ENCODE measurements at regions not wholly inside any gene's neighbourhood (a gene's known extent, or its start where the extent isn't known, plus 50 kb on each side); places are given as distances from the start of the nearest gene placed in this dataset.

DNA sequence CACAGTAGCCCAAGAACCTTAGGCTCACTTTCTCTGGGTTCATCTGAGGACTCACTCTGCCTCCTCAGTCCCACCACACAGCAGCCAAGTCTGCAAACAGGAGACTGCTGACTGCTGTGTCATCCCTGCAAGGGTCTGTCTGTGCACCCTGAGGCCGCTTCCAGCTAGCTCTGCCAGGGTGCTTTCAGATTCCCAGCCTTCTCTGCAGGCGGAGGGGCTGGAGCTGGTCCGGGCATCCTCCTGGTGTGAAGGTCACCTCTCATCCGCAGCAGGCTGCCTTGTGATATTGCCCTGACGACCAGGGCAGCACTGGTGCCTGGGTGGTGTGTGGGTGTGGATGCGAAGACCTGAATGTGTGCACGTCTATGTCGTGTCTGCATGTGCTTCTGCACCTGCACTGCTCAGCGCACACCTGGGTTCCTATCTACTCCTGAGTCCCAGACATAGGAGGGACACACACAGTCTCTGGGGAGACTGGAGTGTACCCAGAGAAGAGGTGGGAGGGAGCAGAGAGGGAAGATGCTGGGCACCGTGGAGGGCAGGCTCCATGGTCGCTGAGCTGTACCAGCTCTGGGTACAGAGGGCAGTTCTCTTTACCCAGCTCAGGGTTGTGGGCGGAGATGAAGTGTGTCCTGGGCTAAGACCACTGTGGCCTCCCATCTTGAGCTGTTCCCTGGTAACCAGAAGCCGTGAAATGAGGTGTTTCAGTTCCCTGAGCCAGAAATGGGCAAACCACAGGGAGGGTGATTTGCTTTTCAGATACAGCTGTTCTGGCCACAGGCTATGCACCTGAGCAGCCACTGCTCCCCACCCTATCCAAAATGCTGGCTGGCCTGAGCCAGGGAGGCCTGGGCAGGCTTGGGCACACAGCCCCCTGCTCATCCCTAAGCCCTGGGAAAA lies 160.9 kb upstream of the CSF3R start:
- no peak for DNase-seq

DNA sequence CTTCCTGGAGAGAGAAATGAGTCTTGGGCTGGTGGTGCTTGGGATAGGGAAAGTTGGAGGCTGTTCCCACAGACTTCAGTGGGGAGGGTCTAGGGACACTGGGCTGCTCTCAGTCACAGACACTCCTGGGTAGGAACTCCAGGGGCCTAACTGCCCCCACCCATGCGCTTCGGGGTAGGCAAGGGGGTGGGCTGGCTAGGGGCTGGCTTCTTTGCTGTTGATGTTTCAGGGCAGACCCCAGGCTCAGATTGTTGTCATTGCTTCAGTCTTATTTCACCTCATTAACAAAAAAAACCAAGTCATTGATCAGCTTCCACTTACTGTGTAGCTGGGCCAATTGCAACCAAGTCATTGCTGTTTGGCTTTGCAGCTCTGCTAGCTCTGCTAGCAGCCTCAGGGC lies 160.1 kb upstream of the CSF3R start:
- DNase-seq: no peak

DNA sequence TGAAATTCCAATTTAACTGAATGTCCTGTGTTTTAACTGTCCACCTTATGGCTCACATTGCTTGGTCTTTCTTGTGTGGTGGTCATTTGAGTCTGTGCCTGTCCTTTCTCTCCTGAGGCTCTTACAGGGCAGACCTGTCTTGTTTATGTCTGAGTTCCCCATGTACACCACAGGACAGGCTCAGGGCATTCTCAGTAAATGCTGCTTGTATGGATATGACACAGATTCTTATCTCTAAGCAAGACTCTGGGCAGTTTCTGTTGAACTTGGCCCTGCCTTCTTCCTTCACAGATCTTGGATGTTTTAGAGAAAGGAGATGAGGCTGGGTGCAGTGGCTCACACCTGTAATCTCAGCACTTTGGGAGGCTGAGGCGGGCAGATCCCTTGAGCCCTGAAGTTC lies 159.1 kb upstream of the CSF3R start:
- no peak for DNase-seq

DNA sequence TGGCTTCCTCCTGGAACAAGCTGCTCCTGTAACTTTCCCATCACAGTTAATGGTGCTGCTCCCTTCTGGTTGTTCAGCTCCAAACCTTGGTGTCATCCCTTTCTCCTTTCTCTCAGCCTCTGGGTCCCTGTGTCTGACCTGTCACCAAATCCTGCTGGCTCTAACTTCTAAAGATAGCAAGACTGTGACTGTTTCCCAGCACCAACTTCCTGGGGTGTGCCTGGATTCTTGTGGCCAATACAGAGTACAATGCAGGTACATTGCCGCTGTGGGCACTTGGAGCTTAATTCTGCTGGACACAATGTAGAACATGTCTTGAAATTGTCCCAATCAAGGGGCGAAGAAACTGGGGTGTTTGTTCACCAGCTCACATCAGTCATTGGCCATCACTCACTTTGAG lies 156.7 kb upstream of the CSF3R start:
- DNase-seq: no peak

DNA sequence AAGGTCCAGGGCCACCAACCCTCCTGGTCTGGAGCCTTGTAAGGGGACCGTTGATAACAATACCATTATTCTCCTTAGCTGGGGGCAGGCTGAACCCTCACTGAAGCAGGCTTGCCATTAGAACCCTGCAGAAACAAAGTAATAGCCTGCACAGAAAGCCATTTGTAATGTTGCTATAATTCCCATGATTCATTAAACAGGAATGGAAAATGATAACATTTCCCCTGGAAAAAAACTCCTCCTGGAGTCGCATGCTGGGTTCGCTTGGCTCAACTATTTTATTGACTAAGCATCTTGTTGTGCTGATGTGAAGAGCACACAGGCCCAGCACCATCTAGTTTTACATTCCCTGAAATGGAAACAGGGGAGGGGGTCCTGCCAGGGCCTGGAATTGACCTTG lies 155.6 kb upstream of the CSF3R start:
- no peak for DNase-seq

DNA sequence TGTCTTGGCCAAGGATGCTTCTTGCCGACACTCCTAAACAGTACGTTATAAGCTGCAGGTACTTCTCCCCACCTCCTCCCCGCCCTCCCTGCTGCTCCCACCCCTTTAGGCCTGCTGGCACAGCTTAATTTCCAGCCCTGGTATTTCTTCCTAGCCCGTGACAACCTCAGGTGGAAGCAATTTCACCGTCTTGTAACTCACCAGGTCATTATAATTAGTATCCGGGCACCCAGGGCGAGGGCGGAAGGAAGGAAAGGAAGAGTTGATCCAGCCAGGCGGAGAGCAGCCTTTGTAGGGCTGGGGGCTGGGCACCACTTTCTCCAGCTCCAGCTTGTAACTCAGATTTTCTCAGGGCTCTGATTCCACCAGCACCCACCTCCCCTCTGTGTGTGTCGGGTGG lies 153.5 kb upstream of the CSF3R start:
- DNase-seq: no peak

DNA sequence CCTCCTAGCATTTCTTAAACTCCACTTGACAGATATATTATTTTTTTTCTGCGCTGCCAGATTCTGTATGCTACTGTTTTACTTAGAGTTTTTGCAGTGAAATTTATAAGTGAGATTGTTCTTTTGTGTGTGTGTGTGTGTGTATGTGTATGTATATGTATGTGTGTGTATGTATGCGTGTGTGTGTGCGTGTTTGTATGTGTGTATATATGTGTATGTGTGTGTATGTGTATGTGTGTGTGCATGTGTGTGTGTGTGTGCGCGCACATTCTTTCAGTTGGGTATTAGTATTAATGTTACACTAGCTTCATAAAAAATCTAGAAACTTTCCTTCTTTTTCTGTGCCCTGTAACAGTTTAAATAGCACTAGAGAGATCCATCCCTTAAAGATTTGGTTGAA lies 152.6 kb upstream of the CSF3R start:
- DNase-seq: no peak

DNA sequence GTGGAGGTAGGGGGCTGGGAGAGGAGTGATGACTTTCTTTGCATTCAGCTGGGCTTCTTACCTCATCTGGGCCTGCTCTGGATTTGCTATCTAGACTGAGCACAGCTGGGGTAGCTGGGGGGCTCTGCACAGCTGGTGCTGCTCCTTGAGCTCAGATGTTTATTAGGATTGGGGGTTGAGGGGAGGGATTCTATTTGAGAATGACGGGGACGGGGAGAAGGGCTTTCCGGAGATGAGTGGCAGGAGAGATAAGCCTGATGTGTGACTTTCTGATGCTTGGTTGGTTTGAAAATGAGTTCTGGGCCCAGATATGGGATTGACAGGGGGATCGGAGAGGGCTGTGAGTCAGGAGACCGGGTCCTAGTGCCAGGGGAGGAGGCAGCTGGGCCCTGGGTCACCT lies 146.1 kb upstream of the CSF3R start:
- no peak for DNase-seq

DNA sequence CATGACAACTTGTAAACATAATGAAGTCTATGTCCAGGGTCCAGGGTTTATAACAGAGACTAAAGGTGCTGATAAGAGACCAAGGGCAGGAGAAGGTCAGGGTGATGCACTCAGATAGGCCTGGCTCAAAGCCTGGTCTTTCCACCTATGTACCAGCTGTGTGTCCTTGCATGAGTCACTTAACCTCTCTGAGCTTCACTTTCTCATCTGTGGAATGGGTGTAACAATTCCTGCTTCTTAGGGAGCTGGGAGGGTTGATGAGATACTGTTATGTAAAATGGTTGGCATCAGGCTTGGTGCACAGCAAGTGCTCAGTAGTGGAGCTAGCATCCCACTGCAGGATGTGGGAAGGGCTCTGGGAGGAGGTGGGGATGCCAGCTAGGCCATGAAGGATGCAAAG lies 143.7 kb upstream of the CSF3R start:
- DNase-seq: no peak

DNA sequence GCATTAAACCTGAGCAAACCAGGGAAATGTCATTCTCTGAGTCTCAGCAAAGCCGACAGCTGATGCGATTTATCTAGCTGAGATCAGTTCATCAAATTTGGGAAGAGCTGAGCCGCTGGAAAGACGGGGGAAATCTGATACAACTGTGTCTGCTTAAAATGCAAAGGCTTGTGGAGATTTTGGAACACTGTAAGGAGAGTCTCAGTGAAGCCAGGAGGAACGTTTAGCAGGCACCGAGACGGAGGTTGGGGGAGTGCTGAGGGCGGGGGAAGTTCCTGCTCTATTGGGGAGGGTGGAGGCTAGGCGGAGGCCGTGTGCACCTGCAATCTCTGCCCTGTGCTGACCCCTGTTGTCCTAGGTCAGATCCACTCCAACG lies 143.2 kb upstream of the CSF3R start:
- DNase-seq: no peak

DNA sequence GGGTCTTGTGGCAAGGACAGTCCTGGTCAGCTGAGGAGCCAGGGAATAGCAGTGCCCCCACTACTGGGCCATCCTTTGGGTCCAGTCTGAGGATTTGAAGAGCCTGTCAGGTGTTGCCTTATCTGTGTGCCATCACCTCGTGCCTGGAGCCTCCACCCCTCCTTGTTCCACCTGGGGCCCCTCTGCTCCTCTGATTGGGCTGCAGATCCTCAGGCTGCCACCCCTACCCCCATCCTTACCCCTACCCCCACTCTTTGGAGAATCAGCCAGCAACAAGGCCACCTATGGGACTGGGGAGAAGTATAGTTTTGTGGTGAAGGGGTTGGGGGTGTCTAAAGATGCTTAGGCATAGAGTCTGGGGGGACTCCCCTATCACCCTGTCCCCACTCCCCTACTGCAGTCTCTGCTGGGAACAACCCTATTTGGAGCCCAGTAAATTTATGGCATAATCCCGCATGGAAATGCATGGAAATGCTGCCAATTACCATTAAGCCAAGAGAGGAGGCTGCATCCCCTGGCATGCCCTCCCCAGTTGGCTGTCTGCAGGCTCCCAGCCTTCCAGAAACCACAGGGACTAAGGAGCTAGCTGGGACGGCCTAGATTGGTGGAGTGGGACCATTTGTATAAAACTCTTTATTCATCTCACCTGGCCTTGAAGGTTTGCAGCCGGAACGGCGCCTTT lies 142.7 kb upstream of the CSF3R start:
- DNase-seq: no peak

DNA sequence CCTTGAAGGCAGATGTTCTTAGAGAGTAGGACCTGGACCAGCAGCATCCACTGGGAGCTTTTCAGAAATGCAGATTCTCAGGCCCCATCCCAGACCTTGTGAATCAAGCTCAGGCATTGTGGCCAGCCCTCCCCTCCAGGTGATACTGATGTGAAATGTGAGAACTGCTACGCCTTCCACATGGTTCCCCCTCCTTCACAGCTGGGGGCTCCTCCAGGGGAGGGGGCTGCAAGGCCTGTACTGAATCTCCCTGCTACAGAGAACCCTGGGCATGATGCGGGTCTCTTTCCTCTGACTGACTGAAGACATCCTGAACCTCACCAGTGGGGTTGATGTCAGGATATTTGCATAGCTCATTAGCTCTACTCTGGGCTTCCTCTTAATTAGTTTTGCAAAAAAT lies 141.8 kb upstream of the CSF3R start:
- no peak for DNase-seq

DNA sequence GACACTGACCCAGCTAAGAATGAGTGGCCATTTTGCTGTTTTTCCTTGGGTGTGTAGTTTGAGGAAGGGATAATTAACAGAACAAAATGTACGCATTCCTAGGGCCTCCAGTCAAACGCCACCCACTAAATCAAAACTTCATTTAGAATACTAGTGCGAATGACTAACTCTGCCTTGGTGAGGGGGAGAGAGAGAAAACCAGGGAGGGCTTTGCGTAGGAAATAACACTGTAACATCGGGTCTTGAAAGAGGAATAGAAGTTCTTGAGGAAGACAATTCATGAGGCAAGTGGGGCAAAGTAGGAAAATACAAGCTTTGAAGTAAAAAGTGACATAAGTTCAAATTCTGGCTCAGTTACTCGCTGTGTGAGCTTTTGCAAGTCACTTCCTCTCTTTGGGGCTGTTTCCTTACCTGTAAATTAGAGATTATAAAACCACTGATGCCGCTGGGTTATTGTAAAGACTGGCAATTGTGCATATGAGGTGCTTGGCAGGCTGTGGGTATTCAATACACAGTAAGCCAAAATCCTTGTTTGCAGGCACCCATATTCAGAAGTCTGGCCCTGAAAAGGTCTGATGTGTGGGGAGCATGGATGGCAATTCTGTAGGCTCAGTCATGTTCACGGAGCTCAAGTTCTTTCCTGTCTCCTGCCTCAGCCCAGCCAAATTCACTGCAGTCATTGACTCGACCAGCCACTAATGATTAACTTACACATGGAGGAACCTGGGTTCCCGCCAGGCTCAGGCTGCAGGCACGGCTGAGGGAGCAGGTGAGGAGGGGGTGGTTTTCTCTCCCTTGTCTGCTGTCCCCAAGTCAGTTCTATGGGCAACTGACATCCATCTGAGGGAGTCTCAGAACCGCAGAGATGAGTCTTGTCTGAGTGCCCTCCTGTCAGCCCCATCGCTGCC lies 140.3 kb upstream of the CSF3R start:
- DNase-seq: no peak

DNA sequence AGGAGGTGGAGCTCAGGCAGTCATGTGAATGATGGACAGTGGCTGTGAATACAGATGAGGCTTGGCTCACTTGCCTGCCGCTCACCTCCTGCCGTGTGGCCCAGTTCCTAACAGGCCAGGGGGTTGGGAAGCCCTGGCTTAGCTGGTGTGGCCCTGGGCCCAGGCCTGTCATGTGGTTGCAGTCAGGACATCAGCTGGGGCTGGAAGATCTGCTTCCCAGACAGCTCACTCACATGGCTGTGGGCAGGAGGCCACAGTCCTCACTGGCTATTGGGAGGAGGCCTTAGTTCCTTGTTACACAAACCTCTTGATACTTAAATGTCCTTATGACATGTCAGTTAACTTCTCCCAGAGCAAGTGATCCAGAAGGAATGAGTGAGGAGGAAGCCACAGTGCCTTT lies 138.8 kb upstream of the CSF3R start:
- DNase-seq: no peak

DNA sequence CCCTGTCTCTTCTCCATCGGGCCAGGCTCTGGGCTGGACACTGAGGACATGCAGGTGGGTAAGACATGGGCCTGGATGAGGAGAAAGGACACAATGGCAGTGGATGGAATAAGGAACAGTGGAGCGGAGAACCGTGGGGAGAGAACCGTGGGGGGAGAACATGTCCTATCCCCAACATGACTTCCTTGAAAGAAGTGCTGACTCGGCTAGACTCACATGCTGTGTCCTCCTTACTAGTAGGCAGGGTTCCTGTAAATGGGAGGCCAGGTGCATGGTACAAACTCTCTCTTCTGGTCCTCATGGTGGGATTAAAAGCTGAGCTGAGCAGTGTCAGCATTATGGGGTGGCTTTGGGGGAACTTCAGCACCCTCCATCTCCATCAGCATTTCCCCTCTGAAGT lies 137.4 kb upstream of the CSF3R start:
- no peak for DNase-seq

DNA sequence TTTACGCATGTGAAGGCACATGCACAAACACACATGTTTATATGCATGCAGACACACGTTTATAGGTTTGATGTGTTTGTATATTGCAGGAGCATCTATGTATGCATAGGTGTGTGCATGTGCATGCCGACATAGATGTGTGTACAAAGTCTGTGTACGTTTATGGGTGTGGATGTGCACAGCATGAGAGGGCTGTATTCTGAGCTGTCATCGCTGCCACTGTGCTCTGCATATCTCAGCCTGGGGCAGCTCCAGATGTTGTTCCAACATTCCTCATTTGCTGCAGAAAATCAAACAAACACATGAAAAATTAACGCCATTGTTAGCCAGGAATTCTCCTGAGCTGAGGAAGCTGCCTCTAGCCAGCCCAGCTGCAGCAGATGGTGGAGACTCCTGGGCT lies 132.3 kb upstream of the CSF3R start:
- DNase-seq: no peak

DNA sequence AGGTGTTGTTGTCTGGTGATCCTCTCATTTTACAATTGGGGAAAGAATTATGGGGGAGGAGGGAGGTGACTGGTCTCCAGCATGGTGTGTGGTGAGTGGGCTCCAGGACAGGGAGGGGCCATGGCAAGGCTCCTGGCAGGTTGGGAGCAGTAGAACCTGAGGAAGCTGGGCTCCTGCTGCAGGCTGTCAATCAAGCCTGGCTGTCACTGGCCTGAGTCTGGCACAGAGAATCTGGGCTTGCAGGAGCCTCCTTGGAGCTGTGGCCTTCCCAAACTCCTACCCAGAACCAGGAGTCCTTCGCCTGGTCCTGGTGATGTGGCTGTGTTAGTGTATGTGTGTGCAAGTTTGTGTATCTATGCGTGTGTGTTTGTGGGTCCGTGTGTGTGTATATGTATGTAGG lies 131.9 kb upstream of the CSF3R start:
- DNase-seq: no peak

DNA sequence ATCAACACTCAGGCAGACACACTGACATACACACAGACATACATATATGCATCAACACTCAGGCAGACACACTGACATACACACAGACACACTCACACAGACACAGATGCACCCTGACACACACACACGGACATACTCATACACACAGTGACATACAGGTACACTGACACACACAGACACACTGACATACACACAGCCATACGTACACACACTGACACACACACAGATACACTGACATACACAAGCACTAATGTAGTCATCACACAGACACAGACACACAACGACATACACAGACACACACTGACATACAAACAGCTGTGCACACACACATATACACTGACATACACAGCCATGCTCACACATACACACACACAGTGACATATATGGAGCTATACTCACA lies 131.0 kb upstream of the CSF3R start:
- DNase-seq: no peak

DNA sequence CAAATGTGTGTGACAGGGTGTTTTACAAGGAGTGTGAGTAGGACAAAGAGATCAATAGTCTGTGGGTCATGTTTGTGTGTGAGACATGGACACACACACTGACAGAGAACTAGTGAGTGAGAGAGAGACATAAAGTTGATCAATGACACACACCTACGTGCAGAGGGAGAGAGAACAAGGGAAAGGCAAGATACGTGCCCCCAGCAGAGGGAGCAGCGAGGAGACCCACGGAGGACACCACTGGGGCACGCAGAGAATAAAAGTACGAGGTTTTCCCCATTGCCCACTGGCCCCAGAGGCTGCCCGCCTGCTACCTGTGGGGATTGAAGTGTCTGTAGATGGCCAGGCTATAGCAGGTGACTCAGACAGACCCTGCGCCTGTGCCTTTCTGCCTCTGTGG lies 130.2 kb upstream of the CSF3R start:
- no peak for DNase-seq

DNA sequence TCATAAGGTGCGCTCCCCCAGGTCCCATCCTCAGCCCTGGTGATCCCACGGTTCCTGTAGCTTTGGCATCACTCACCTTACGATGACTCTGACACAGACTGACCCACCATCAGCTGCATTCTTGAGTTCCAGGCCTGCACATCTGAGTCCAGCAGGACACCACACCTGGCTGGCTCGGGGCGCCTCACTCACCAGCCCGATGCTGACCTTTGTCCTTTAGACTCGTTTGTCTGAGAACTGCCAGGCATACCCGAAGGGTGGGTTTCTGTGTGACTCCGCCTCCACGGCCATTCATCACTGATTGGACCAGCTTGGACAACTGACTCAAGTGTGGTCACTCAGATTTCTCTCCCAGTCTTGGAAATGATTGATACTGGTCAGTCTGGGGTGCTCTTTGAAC lies 129.4 kb upstream of the CSF3R start:
- no peak for DNase-seq

DNA sequence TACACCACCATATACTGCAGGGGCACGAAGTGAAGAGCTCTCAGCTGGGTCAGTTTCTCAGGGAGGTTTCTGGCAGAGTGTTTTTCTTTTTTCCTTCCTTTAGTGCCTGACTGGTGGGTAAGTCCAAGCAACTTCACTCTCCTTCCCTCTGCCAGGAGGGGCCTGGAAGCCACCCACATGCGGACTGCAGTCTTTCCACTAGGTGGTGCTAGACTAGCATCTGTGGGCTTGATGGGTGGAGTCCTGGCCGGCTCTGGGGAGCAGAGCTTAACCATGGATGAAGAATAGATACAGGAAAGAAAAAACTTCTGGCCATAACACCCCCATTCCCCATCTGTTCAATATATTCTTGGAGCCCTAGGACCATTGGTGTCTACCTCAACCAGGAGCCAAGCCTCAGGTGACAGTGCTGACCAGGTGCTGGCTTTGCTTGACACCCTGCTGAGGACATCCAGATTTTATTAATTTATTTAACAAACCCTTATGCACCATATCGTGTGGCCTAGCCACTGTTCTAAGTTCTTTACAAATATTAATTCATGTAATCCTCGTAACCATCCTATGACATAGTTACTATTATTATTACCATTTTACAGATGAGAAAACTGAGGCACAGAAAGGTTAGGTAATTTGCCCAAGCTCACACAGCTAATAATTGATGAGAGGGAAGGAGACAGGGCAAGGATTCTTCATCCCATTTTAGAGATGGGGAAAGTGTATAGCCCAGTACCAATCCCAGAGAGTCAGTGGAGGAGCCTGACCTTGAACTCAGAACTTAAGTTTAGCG lies 126.7 kb upstream of the CSF3R start:
- DNase-seq: peak; percentile 9

DNA sequence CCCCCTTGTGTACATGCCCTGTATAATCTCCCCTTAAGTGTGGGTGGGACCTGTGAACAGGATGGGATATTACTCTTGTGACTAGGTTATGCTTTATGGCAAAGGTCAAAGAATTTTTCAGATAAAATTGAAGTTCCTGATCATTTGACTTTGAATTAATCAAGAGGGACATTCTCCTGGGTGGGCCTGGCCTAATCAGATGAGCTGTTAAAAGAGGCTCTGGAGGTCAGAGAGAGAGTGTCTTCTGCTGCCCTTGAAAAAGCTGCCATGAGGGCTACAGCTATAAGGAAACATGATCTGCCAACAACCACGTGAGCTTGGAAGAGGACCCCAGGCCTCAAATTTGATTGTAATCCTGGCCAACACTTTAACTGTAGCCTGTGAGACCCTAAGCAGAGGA lies 125.6 kb upstream of the CSF3R start:
- no peak for DNase-seq

DNA sequence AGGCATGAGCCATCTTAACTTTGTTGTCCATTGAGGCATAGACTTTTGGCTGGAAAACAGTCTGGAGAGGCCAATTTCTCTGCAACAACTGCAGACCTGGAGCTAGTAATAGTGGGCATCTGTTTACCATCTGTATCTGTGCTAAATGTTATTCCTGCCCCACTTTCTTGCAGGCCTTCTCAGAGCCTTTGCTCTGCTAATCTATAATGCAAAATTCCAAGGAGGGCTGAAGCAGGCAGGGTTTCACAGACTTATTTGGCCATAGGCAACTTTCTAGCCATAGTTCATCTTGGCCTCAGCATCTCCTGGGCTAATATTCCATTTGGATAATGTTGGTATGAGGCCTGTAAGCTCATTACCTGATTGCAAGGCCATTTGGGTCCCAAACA lies 124.5 kb upstream of the CSF3R start:
- no peak for DNase-seq
